ENCODE measurements at regions not wholly inside any gene's neighbourhood (a gene's known extent, or its start where the extent isn't known, plus 50 kb on each side); places are given as distances from the start of the nearest gene placed in this dataset.

DNA sequence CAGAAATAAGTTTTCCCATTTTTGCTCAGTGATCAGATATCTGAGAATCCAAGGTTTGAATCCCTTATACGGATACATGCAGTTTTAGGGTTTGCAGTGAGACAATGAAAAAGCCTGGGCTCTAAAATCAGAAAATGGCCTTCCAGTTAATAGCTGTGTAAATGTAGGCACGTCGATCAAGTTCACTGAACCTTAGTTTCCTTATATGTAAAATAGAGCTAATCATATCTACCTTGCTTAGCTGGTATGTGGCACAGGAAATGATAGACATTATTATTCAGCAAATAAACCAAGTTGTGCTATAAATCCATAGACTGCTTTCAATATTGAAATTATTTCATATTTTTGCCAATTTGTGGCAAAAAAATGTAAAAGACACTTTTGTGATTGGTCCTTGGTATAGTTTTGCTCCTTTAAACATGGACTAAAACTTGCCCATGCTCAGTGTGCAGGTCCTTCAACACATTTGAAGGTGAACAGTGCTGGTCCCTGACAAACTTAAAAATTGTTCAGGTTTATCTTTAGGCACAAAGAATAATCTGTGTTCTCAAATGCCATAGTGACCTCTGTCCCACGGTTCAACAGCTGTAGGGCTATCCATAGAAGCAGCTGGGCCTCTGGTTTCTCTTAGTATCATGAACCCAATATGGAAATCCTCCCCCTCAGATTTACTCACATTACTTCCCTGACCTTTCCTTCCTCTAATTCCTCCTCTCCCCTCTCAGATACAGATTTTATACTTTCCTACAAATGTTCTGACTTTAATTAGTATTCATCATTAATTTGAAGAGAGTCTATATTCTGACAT, 51.0 kb downstream of the CCDC54 start:
- TF ChIP-seq, protein P1, sequence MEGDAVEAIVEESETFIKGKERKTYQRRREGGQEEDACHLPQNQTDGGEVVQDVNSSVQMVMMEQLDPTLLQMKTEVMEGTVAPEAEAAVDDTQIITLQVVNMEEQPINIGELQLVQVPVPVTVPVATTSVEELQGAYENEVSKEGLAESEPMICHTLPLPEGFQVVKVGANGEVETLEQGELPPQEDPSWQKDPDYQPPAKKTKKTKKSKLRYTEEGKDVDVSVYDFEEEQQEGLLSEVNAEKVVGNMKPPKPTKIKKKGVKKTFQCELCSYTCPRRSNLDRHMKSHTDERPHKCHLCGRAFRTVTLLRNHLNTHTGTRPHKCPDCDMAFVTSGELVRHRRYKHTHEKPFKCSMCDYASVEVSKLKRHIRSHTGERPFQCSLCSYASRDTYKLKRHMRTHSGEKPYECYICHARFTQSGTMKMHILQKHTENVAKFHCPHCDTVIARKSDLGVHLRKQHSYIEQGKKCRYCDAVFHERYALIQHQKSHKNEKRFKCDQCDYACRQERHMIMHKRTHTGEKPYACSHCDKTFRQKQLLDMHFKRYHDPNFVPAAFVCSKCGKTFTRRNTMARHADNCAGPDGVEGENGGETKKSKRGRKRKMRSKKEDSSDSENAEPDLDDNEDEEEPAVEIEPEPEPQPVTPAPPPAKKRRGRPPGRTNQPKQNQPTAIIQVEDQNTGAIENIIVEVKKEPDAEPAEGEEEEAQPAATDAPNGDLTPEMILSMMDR (IDR thresholded peaks at IDR 0.05): no peak
- Histone ChIP-seq H3K4me3 (no peak overlapping the region), H3K27ac (no peak overlapping the region), H3K9me3 (no peaks in the 10 kb centered on the region), H3K27me3 (ENCODE audit: insufficient read depth in 3 of 3, low read length in 2 of 3) (no peaks in the 10 kb centered on the region), H3K36me3 (ENCODE audit: insufficient read depth in 1 of 2, low read depth in 1 of 2) (no peaks in the 10 kb centered on the region), H3K4me1 (peaks cover 3% of the 10 kb centered on the region)
- DNase-seq (no peak), ATAC-seq (no peak)
- WGBS, 3 donors: 69 to 74% (median 72%) methylated on average over 4 of the region's 4 CpGs
- intact Hi-C loops (cut with DNase I): loop anchor here in 1 of 2 donors (2.0 kb wide), 1 partner anchor 95 kb away; the partner anchor contains the start of gene BBX

DNA sequence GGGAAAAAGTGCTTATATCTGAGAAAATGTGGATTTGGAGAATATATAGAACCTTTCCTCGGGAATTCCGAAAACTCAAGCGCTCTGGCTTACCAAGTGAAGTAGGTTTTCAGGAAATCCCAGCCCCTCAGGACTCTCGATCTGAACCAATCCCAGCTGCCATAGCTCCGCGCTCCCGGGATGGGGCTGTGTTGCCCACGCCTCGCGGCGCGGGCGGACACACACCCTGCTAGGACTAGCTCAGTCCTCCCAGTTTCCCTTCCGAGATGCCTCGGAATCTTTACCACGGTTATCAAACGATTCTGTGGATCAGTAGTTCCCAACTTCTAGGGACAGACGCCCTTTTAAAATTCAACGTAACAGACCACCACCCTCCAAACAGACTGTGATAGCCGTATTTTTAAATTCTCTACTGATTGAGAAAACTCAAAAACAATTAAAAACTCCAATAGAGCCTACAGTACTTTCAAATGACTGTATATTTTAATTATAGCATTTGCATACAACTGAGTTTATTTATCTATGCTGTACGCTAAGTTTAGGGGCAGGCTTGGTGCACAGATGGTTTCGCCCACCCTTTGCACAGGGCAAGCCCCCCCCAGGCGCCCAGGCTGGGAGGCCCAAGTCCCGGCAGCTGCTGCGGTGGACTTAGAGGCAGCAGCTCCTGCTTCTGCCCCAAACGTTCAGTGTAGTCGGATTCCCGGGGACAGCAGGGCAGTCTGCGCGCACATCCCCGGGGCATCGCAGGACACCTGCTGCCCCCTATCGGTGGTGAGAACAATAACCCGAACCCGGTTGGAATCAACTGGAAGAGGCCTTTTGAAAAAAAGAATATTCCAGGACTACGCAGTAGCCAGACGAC, 52.3 kb downstream of the CCDC54 start:
- intact Hi-C loops (cut with DNase I): loop anchor here (2.0 to 10.0 kb wide), 4 partner anchors 93 to 192 kb away; partner anchors contain the start of gene BBX (in 2 of the 2)
- TF ChIP-seq, protein P1 (IDR thresholded peaks at IDR 0.05): peak; percentile 83
- 5 to 7% (median 7%) methylated on average over 37 of the region's 37 CpGs for whole genome bisulfite sequencing, 3 donors
- Histone ChIP-seq H3K9me3 (no peaks in the 10 kb centered on the region), H3K4me1 (peaks cover 3% of the 10 kb centered on the region), H3K27me3 (ENCODE audit: insufficient read depth in 3 of 3, low read length in 2 of 3) (no peaks in the 10 kb centered on the region), H3K27ac (peak overlapping the region; percentile 51), H3K36me3 (ENCODE audit: insufficient read depth in 1 of 2, low read depth in 1 of 2) (no peaks in the 10 kb centered on the region), H3K4me3 (peak overlapping the region; percentile 92)
- ATAC-seq (peak; percentile 79 to 87 (median 80)), DNase-seq (peak; percentile 79 to 83)

DNA sequence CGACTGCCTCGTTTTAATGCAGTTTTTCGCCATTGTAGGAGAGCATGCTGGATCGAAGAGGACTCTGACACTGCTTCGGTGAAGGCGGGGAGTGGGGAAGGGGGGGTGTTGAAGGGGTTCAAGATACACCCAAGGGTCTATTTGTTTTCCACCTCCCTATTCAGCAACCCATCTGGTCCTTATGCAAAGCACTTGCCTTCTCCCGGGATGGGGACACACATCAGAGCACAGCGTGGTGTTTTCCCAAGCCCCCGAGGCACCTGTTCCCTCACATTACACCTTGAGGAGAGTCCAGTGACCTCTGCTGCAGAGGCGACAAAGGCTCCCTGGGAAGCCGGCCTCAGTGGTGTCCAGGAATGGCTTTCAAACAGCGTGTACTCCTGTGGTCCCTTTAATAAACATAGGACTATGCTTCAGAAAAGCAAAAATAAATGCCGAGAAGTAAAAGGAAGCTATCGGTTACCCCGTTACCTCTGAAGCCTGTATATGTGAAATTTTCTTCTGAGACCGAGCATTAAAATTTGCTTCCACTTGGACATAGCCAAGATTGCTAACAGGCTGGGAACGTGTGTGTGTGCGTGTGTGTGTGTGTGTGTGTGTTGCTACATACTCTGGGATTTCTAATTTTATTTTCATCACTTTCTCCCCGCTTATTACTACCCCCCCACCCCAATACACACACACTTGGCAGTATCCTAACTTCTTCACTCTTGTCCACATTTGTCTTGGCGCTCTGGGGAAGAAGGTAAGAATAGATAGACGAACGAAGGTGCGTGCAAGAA, 53.2 kb downstream of the CCDC54 start:
- peak in 1 of 2 donors; percentile 19 for DNase-seq
- Histone ChIP-seq H3K27ac (peak overlapping the region; percentile 92), H3K27me3 (ENCODE audit: insufficient read depth in 3 of 3, low read length in 2 of 3) (no peaks in the 10 kb centered on the region), H3K36me3 (ENCODE audit: insufficient read depth in 1 of 2, low read depth in 1 of 2) (no peaks in the 10 kb centered on the region), H3K4me1 (peaks cover 3% of the 10 kb centered on the region), H3K4me3 (peak overlapping the region; percentile 92), H3K9me3 (no peaks in the 10 kb centered on the region)
- 7 to 13% (median 11%) methylated on average over 23 of the region's 23 CpGs for WGBS, 3 donors
- intact Hi-C loops (cut with DNase I): loop anchor here (5.0 to 10.0 kb wide), 3 partner anchors 92 to 193 kb away; partner anchors contain the start of gene BBX (in 1 of the 2)
- ATAC-seq: peak in 3 of 4 donors; percentile 27 to 41 (median 35)
- TF ChIP-seq, protein P1 (IDR thresholded peaks at IDR 0.05): no peak

DNA sequence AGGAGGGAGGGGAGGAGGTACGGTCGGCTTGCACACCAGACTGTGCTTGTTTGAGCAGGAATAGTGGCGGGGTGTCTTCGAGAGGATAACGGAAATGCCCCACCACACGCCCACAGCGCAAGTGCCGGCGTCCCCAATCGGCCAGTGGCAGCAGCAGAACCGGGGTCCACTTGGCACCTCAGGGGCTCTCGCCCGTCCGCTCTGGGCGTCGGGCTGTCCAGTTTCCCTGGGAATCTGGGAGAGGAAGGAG, 53.7 kb downstream of the CCDC54 start:
- 0% methylated on average over 9 to 16 of the region's 16 CpGs for WGBS, 3 donors
- no peaks in the 10 kb centered on the region for H3K36me3 ChIP-seq (ENCODE audit: insufficient read depth in 1 of 2, low read depth in 1 of 2)
- peaks cover 3% of the 10 kb centered on the region for H3K4me1 ChIP-seq
- H3K4me3 ChIP-seq: peak overlapping the region; percentile 92
- peak in 3 of 4 donors; percentile 5 to 55 (median 39) for ATAC-seq
- H3K27ac ChIP-seq: peak overlapping the region; percentile 92
- intact Hi-C loops (cut with DNase I): loop anchor here (5.0 to 10.0 kb wide), 3 partner anchors 91 to 194 kb away; partner anchors contain the start of gene BBX (in 1 of the 2)
- DNase-seq: no peak
- TF ChIP-seq, protein P1 (IDR thresholded peaks at IDR 0.05): no peak
- H3K27me3 ChIP-seq (ENCODE audit: insufficient read depth in 3 of 3, low read length in 2 of 3): no peaks in the 10 kb centered on the region
- no peaks in the 10 kb centered on the region for H3K9me3 ChIP-seq
